GM13976 (cell line): ENCODE measurements at regions not wholly inside any gene's neighbourhood (a gene's known extent, or its start where the extent isn't known, plus 50 kb on each side); places are given as distances from the start of the nearest gene placed in this dataset.

Experiments used
- DNase-seq: peaks from one replicate; pipeline ENCODE4 v3.0.0; 2012; ENCODE audit warnings: low spot score
- CTCF ChIP-seq: IDR thresholded peaks from 2 replicates; pipeline ENCODE4 v1.5.1; 2012; ENCODE audit warnings: borderline replicate concordance, mild to moderate bottlenecking; ENCODE audit not compliant: insufficient read depth; ENCODE audit errors: extremely low read depth, missing control alignments, control extremely low read depth
- in situ Hi-C: fragments of 300-500 bp; cut with MboI; formaldehyde crosslinking; loops from one replicate; pipeline ENCODE4 v1.12.0; 2022; ENCODE audit warnings: low sequenced_read_pairs, mixed read lengths, inconsistent platforms; ENCODE audit not compliant: unreplicated experiment

- no peak for TF ChIP-seq CTCF
- DNase-seq: no peak
- in situ Hi-C loops: no loop called here
These were observed 68.3 kb upstream of the ST6GAL2 start for GRCh38 chr2:106954304-106954703.

GRCh38 chr2:106956416-106956815 lies 70.4 kb upstream of the ST6GAL2 start:
- no peak for DNase-seq
- in situ Hi-C loops: no loop called here
- no peak for TF ChIP-seq CTCF

- in situ Hi-C loops: no loop called here
- no peak for DNase-seq
- TF ChIP-seq CTCF: no peak
These were observed 70.9 kb upstream of the ST6GAL2 start for GRCh38 chr2:106956879-106957278.

GRCh38 chr2:106959975-106960682 lies 74.2 kb upstream of the ST6GAL2 start:
- no peak for TF ChIP-seq CTCF
- in situ Hi-C loops: no loop called here
- DNase-seq: no peak

GRCh38 chr2:106960683-106961161 lies 74.8 kb upstream of the ST6GAL2 start:
- TF ChIP-seq CTCF: no peak
- no peak for DNase-seq
- in situ Hi-C loops: no loop called here

- in situ Hi-C loops: no loop called here
- no peak for DNase-seq
- TF ChIP-seq CTCF: no peak
These were observed 75.4 kb upstream of the ST6GAL2 start for GRCh38 chr2:106961328-106961727.
